GM18502 (cell line): ENCODE measurements at regions not wholly inside any gene's neighbourhood (a gene's known extent, or its start where the extent isn't known, plus 50 kb on each side); places are given as distances from the start of the nearest gene placed in this dataset.
A peak's percentile ranks its signal among the peaks of the same experiment; 100 is the strongest.

ENCODE experiments used
- ATAC-seq: cut with Tn5 transposase; IDR thresholded peaks from one replicate; pipeline ENCODE4 v1.9.1; 2021; ENCODE audit warnings: mild to moderate bottlenecking; ENCODE audit not compliant: unreplicated experiment, poor library complexity

GRCh38 chr13:76754414-76754813 lies 131.8 kb downstream of the KCTD12 start:
- no peak for ATAC-seq

- no peak for ATAC-seq
Measured at GRCh38 chr13:76751278-76751677, 134.9 kb downstream of the KCTD12 start.

GRCh38 chr13:76750126-76750525 lies 136.1 kb downstream of the KCTD12 start:
- ATAC-seq: no peak

GRCh38 chr13:76745261-76746200 lies 140.7 kb downstream of the KCTD12 start:
- ATAC-seq: peak; percentile 88

GRCh38 chr13:76741624-76742023 lies 144.6 kb downstream of the KCTD12 start:
- no peak for ATAC-seq

- ATAC-seq: no peak
Measured at GRCh38 chr13:76741046-76741445, 145.2 kb downstream of the KCTD12 start.

GRCh38 chr13:76738616-76739015 lies 147.6 kb downstream of the KCTD12 start:
- no peak for ATAC-seq

- no peak for ATAC-seq
Measured at GRCh38 chr13:76737526-76737925, 148.7 kb downstream of the KCTD12 start.

GRCh38 chr13:76735641-76736040 lies 150.6 kb downstream of the KCTD12 start:
- ATAC-seq: no peak

- ATAC-seq: no peak
Measured at GRCh38 chr13:76733671-76734070, 152.5 kb downstream of the KCTD12 start.

- ATAC-seq: no peak
Measured at GRCh38 chr13:76732367-76732766, 153.8 kb downstream of the KCTD12 start.

GRCh38 chr13:76730220-76730619 lies 156.0 kb downstream of the KCTD12 start:
- no peak for ATAC-seq

GRCh38 chr13:76729691-76730090 lies 156.5 kb downstream of the KCTD12 start:
- ATAC-seq: no peak

GRCh38 chr13:76725896-76726295 lies 160.3 kb downstream of the KCTD12 start:
- ATAC-seq: no peak

- ATAC-seq: no peak
Measured at GRCh38 chr13:76725211-76725610, 161.0 kb downstream of the KCTD12 start.

GRCh38 chr13:76724421-76724820 lies 161.8 kb downstream of the KCTD12 start:
- ATAC-seq: no peak

- ATAC-seq: peak; percentile 70
Measured at GRCh38 chr13:76723551-76724232, 162.5 kb downstream of the KCTD12 start.

GRCh38 chr13:76722782-76723181 lies 163.4 kb downstream of the KCTD12 start:
- ATAC-seq: no peak

- ATAC-seq: no peak
Measured at GRCh38 chr13:76720821-76721220, 165.4 kb downstream of the KCTD12 start.

- ATAC-seq: no peak
Measured at GRCh38 chr13:76720416-76720815, 165.8 kb downstream of the KCTD12 start.

- ATAC-seq: no peak
Measured at GRCh38 chr13:76719955-76720354, 166.2 kb downstream of the KCTD12 start.
